ENCODE measurements at regions not wholly inside any gene's neighbourhood (a gene's known extent, or its start where the extent isn't known, plus 50 kb on each side); places are given as distances from the start of the nearest gene placed in this dataset.

DNA sequence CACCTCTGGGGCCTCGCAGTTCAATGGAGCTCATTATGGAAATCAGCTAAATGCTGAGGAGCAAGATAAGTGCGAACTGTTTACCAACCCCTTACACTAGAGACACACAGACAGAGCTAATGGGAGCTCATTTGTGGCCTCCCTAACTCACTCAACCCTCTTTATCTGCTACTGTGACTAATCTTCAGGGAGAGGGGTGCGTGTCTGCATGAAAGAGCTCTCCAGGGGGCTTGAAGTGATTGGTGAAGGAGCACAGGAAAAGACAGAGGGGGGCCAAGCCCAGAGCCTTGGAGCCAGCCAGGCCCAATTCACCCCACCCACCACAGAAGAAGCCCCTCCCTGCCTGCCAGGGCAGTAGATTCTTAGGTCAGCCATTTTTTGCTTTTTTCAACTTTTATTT, 466.8 kb upstream of the BRINP1 start:
- TF ChIP-seq ZNF274 (IDR thresholded peaks at IDR 0.05; ENCODE audit: low read depth, low read length) (no peak), RAD21 (IDR thresholded peaks at IDR 0.05; ENCODE audit: low read depth) (no peak)
- TF ChIP-seq, protein P1, sequence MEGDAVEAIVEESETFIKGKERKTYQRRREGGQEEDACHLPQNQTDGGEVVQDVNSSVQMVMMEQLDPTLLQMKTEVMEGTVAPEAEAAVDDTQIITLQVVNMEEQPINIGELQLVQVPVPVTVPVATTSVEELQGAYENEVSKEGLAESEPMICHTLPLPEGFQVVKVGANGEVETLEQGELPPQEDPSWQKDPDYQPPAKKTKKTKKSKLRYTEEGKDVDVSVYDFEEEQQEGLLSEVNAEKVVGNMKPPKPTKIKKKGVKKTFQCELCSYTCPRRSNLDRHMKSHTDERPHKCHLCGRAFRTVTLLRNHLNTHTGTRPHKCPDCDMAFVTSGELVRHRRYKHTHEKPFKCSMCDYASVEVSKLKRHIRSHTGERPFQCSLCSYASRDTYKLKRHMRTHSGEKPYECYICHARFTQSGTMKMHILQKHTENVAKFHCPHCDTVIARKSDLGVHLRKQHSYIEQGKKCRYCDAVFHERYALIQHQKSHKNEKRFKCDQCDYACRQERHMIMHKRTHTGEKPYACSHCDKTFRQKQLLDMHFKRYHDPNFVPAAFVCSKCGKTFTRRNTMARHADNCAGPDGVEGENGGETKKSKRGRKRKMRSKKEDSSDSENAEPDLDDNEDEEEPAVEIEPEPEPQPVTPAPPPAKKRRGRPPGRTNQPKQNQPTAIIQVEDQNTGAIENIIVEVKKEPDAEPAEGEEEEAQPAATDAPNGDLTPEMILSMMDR (IDR thresholded peaks at IDR 0.05 in 2 of 3, conservative IDR thresholded peaks at IDR 0.05 in 1 of 3; ENCODE audit: borderline replicate concordance in 1 of 3, insufficient read depth in 1 of 3, low read depth in 2 of 3, low read length in 2 of 3): no peak

Measured in HCT116 (cell line).